ENCODE measurements at regions not wholly inside any gene's neighbourhood (a gene's known extent, or its start where the extent isn't known, plus 50 kb on each side); places are given as distances from the start of the nearest gene placed in this dataset.

GRCh38 chr12:73731658-73732057, 806.0 kb upstream of the ATXN7L3B start:
- TF ChIP-seq POLR2A (IDR thresholded peaks at IDR 0.05; ENCODE audit: extremely low read depth, insufficient read length) (no peak), CTCF (IDR thresholded peaks at IDR 0.05; ENCODE audit: low read depth, low read length) (no peak), MAX (IDR thresholded peaks at IDR 0.05; ENCODE audit: low read depth, low read length) (no peak), MYC (IDR thresholded peaks at IDR 0.05; ENCODE audit: low read depth, low read length) (no peak)
- no peak overlapping the region for H3K4me3 ChIP-seq (ENCODE audit: low read depth, low read length)
- no peak for DNase-seq (ENCODE audit: low read depth)

- no peak for DNase-seq (ENCODE audit: low read depth)
- no peak overlapping the region for H3K4me3 ChIP-seq (ENCODE audit: low read depth, low read length)
- TF ChIP-seq POLR2A (IDR thresholded peaks at IDR 0.05; ENCODE audit: extremely low read depth, insufficient read length), result no peak
- no peak for TF ChIP-seq CTCF (IDR thresholded peaks at IDR 0.05; ENCODE audit: low read depth, low read length)
- TF ChIP-seq MYC (IDR thresholded peaks at IDR 0.05; ENCODE audit: low read depth, low read length), result no peak
- no peak for TF ChIP-seq MAX (IDR thresholded peaks at IDR 0.05; ENCODE audit: low read depth, low read length)
Observed at GRCh38 chr12:73769337-73769736, 768.3 kb upstream of the ATXN7L3B start.

GRCh38 chr12:73798523-73798922, 739.1 kb upstream of the ATXN7L3B start:
- DNase-seq (ENCODE audit: low read depth), result no peak
- H3K4me3 ChIP-seq (ENCODE audit: low read depth, low read length), result no peak overlapping the region
- TF ChIP-seq POLR2A (IDR thresholded peaks at IDR 0.05; ENCODE audit: extremely low read depth, insufficient read length) (no peak), MYC (IDR thresholded peaks at IDR 0.05; ENCODE audit: low read depth, low read length) (no peak), MAX (IDR thresholded peaks at IDR 0.05; ENCODE audit: low read depth, low read length) (no peak), CTCF (IDR thresholded peaks at IDR 0.05; ENCODE audit: low read depth, low read length) (no peak)

DNA sequence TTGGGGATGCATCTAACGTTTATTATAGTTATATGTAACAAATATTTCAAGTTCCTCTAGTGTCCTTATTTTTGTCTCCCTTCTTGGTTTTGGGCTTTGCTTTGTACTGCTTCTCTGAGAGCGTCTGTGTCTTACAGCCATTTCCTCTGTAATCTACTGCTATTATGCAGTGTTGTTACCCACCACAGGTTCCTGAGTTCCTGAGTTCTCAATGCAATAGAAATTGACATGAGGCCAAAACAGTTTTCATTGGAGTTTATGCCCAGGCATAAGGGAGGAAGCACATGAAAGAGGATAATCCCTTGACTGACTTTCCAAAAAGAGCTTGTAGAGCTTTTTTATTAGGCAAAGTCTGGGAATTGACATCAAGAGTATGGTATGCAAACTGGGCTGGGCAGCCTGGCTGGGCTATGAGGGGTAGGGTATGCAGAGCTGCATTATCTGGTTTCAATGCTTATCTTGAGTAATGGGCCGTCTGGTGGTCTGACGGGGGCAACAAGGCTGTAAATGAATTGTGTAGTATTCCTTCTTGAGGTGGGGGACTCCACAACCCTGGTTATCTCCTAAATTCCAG, 722.5 kb upstream of the ATXN7L3B start:
- H3K4me3 ChIP-seq (ENCODE audit: low read depth, low read length), result no peak overlapping the region
- no peak for TF ChIP-seq MYC (IDR thresholded peaks at IDR 0.05; ENCODE audit: low read depth, low read length)
- TF ChIP-seq POLR2A (IDR thresholded peaks at IDR 0.05; ENCODE audit: extremely low read depth, insufficient read length), result no peak
- TF ChIP-seq CTCF (IDR thresholded peaks at IDR 0.05; ENCODE audit: low read depth, low read length), result no peak
- TF ChIP-seq MAX (IDR thresholded peaks at IDR 0.05; ENCODE audit: low read depth, low read length), result no peak
- DNase-seq (ENCODE audit: low read depth), result no peak

DNA sequence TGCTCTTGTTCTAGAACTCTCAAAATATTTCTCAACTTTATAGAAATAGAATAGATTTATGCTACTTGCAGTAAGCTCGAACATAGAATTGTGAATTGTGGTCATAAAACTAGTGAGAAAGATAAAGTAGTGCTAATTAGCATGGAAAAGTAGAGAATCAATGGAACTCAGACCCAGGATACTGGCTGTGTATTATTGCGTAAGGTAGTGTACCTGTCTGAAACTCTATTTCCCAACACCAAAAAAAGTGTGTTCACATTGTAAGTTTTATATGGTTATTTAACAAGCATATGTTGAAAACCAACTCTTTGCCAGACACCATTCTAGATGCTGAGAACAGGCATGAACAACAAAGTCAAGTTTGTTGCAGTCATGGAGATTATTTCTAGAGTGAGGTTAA, 720.5 kb upstream of the ATXN7L3B start:
- no peak for DNase-seq (ENCODE audit: low read depth)
- no peak overlapping the region for H3K4me3 ChIP-seq (ENCODE audit: low read depth, low read length)
- TF ChIP-seq POLR2A (IDR thresholded peaks at IDR 0.05; ENCODE audit: extremely low read depth, insufficient read length) (no peak), MAX (IDR thresholded peaks at IDR 0.05; ENCODE audit: low read depth, low read length) (no peak), MYC (IDR thresholded peaks at IDR 0.05; ENCODE audit: low read depth, low read length) (no peak), CTCF (IDR thresholded peaks at IDR 0.05; ENCODE audit: low read depth, low read length) (no peak)
